A673 (cell line): ENCODE measurements at regions not wholly inside any gene's neighbourhood (a gene's known extent, or its start where the extent isn't known, plus 50 kb on each side); places are given as distances from the start of the nearest gene placed in this dataset.

Experiments
- BruUV-seq: library from RNA; stranded (reverse); fragments of 400-500 nt; replicated peaks from 2 replicates; lab custom pipeline; 2021; lab: Mats Ljungman, UMichigan
- CTCF ChIA-PET: fragments of 300-600 bp; sonication (Branson Sonifier 250); formaldehyde crosslinking; loops from one replicate; lab custom pipeline; 2022; ENCODE audit warnings: antibody characterized with exemption; lab: Charles Lee
- POLR2A ChIA-PET: fragments of 300-600 bp; sonication (Branson Sonifier 250); formaldehyde crosslinking; loops from one replicate; lab custom pipeline; 2022; ENCODE audit warnings: antibody characterized with exemption; ENCODE audit not compliant: low non-redundant PET; lab: Charles Lee
- DNase-seq: peaks from one replicate; pipeline ENCODE4 v3.0.0-alpha.2; 2015; ENCODE audit warnings: low spot score
- H3K27ac ChIP-seq: fragments of 200-600 bp; sonication (generic); 2 replicates; pipeline ENCODE4 v1.5.1; 2016; ENCODE audit warnings: mixed run types, low read depth, mild to moderate bottlenecking, mixed read lengths, antibody characterized with exemption, low read length; ENCODE audit not compliant: poor library complexity, severe bottlenecking
- H3K27me3 ChIP-seq: fragments of 200-600 bp; sonication (generic); replicated peaks from 2 replicates; pipeline ENCODE4 v1.6.1; 2017; ENCODE audit warnings: mixed run types, low read depth, mild to moderate bottlenecking, mixed read lengths, antibody characterized with exemption, low read length; ENCODE audit not compliant: insufficient read depth, poor library complexity
- H3K36me3 ChIP-seq: fragments of 200-600 bp; sonication (generic); 2 replicates; pipeline ENCODE4 v1.6.1; 2016; ENCODE audit warnings: mixed run types, mild to moderate bottlenecking, mixed read lengths, antibody characterized with exemption, low read length; ENCODE audit not compliant: insufficient read depth, poor library complexity, severe bottlenecking
- H3K4me1 ChIP-seq: fragments of 200-600 bp; sonication (generic); 2 replicates; pipeline ENCODE4 v1.6.1; 2017; ENCODE audit warnings: mixed run types, mild to moderate bottlenecking, mixed read lengths, antibody characterized with exemption, low read length; ENCODE audit not compliant: insufficient read depth, poor library complexity, severe bottlenecking
- H3K4me3 ChIP-seq: fragments of 200-600 bp; sonication (generic); 2 replicates; pipeline ENCODE4 v1.5.1; 2016; ENCODE audit warnings: low read depth, mixed run types, mild to moderate bottlenecking, mixed read lengths, low read length; ENCODE audit not compliant: poor library complexity, severe bottlenecking
- H3K9me3 ChIP-seq: fragments of 200-600 bp; sonication (generic); 2 replicates; pipeline ENCODE4 v1.6.1; 2016; ENCODE audit warnings: mixed run types, low read depth, mild to moderate bottlenecking, mixed read lengths, antibody characterized with exemption, low read length; ENCODE audit not compliant: poor library complexity, severe bottlenecking
- CTCF ChIP-seq: fragments of 300-800, 200-600 bp; sonication (generic); conservative IDR thresholded peaks from 2 replicates; pipeline ENCODE4 v1.5.1; 2017; ENCODE audit warnings: low read depth, mild to moderate bottlenecking, antibody characterized with exemption, low read length, moderate library complexity, mixed read lengths
- EZH2 ChIP-seq: fragments of 200-600 bp; sonication (generic); IDR thresholded peaks from 2 replicates; pipeline ENCODE4 v1.6.1; 2017; ENCODE audit warnings: borderline replicate concordance, low read depth, mild to moderate bottlenecking, mixed read lengths, antibody characterized with exemption, low read length; ENCODE audit not compliant: poor library complexity, severe bottlenecking
- intact Hi-C: fragments of 100-400 bp; cut with micrococcal nuclease; formaldehyde crosslinking; loops from one replicate; pipeline ENCODE4 v1.10.0; 2022; ENCODE audit not compliant: unreplicated experiment

GRCh38 chr12:29863665-29864064, 79.9 kb upstream of the TMTC1 start:
- BruUV-seq, result no TSS peak
- DNase-seq, result no peak
- Histone ChIP-seq H3K36me3 (no peaks in the 10 kb centered on the region), H3K27me3 (peaks cover 16% of the 10 kb centered on the region), H3K4me3 (no peak overlapping the region), H3K9me3 (no peaks in the 10 kb centered on the region), H3K27ac (no peak overlapping the region), H3K4me1 (no peaks in the 10 kb centered on the region)
- intact Hi-C loops, result no loop called here
- TF ChIP-seq CTCF, result no peak
- no peak for TF ChIP-seq EZH2
- ChIA-PET POLR2A (no interaction called here), CTCF (no interaction called here)

- intact Hi-C loops, result no loop called here
- TF ChIP-seq CTCF, result no peak
- no peak for TF ChIP-seq EZH2
- H3K9me3 ChIP-seq, result no peaks in the 10 kb centered on the region
- H3K27ac ChIP-seq, result no peak overlapping the region
- peaks cover 2% of the 10 kb centered on the region for H3K27me3 ChIP-seq
- no peaks in the 10 kb centered on the region for H3K36me3 ChIP-seq
- CTCF ChIA-PET, result no interaction called here
- POLR2A ChIA-PET, result no interaction called here
- H3K4me1 ChIP-seq, result no peaks in the 10 kb centered on the region
- BruUV-seq, result no TSS peak
- DNase-seq, result no peak
- H3K4me3 ChIP-seq, result no peak overlapping the region
Observed at GRCh38 chr12:29858270-29858786, 74.6 kb upstream of the TMTC1 start.

- Histone ChIP-seq H3K9me3 (no peaks in the 10 kb centered on the region), H3K27me3 (no peaks in the 10 kb centered on the region), H3K4me3 (no peak overlapping the region), H3K4me1 (no peaks in the 10 kb centered on the region), H3K27ac (no peak overlapping the region), H3K36me3 (no peaks in the 10 kb centered on the region)
- TF ChIP-seq CTCF (no peak), EZH2 (no peak)
- ChIA-PET CTCF (no interaction called here), POLR2A (no interaction called here)
- intact Hi-C loops, result no loop called here
- no TSS peak for BruUV-seq
- no peak for DNase-seq
Observed at GRCh38 chr12:29847246-29847645, 63.5 kb upstream of the TMTC1 start.
